Caco-2 (cell line): ENCODE measurements at regions not wholly inside any gene's neighbourhood (a gene's known extent, or its start where the extent isn't known, plus 50 kb on each side); places are given as distances from the start of the nearest gene placed in this dataset.

Experiments used
- BruUV-seq: library from RNA; stranded (reverse); fragments of 400-500 nt; replicated peaks from 2 replicates; lab custom pipeline; 2021; lab: Mats Ljungman, UMichigan
- CTCF ChIA-PET: fragments of 300-600 bp; sonication (Branson Sonifier 250); formaldehyde crosslinking; loops from one replicate; lab custom pipeline; 2022; ENCODE audit warnings: antibody characterized with exemption; lab: Charles Lee
- POLR2A ChIA-PET: fragments of 300-600 bp; sonication (Branson Sonifier 250); formaldehyde crosslinking; loops from one replicate; lab custom pipeline; 2022; ENCODE audit warnings: antibody characterized with exemption; lab: Charles Lee
- DNase-seq, 2 experiments: peaks; one replicate each; pipeline versions ENCODE4 v3.0.0 to v3.0.0-alpha.2; 2020 to 2022
- H3K27me3 ChIP-seq: replicated peaks from 2 replicates; pipeline ENCODE4 v1.6.0; 2011; ENCODE audit warnings: low read length; ENCODE audit not compliant: control insufficient read depth, insufficient read depth
- H3K36me3 ChIP-seq: 2 replicates; pipeline ENCODE4 v1.5.1; 2011; ENCODE audit warnings: low read length; ENCODE audit not compliant: control insufficient read depth, insufficient read depth
- H3K4me1 ChIP-seq: fragments of 250-450 bp; sonication (Bioruptor Pico); 2 replicates; pipeline ENCODE4 v1.5.1; 2020; ENCODE audit warnings: mild to moderate bottlenecking
- H3K4me3 ChIP-seq: 2 replicates; pipeline ENCODE4 v1.5.1; 2011; ENCODE audit warnings: low read depth, mild to moderate bottlenecking, control low read depth, low read length
- H3K9me3 ChIP-seq: fragments of 250-450 bp; sonication (Bioruptor Pico); 2 replicates; pipeline ENCODE4 v1.5.1; 2020; ENCODE audit warnings: mild to moderate bottlenecking, moderate library complexity
- H3K27ac Mint-ChIP-seq: one replicate; pipeline ENCODE4 v1.8.0; 2022; ENCODE audit warnings: mixed read lengths; ENCODE audit not compliant: unreplicated experiment
- H3K27me3 Mint-ChIP-seq: one replicate; pipeline ENCODE4 v1.8.0; 2022; ENCODE audit warnings: mixed read lengths; ENCODE audit not compliant: insufficient read depth, unreplicated experiment
- H3K36me3 Mint-ChIP-seq: one replicate; pipeline ENCODE4 v1.8.0; 2022; ENCODE audit warnings: mild to moderate bottlenecking, mixed read lengths; ENCODE audit not compliant: insufficient read depth, unreplicated experiment
- H3K4me1 Mint-ChIP-seq: one replicate; pipeline ENCODE4 v1.8.0; 2022; ENCODE audit warnings: low read depth, mixed read lengths; ENCODE audit not compliant: unreplicated experiment
- H3K4me3 Mint-ChIP-seq: one replicate; pipeline ENCODE4 v1.8.0; 2022; ENCODE audit warnings: mild to moderate bottlenecking, moderate library complexity, mixed read lengths; ENCODE audit not compliant: unreplicated experiment
- H3K9me3 Mint-ChIP-seq: one replicate; pipeline ENCODE4 v1.8.0; 2022; ENCODE audit warnings: mixed read lengths; ENCODE audit not compliant: unreplicated experiment
- intact Hi-C: fragments of 100-400 bp; cut with micrococcal nuclease; formaldehyde crosslinking; loops from one replicate; pipeline ENCODE4 v1.10.0; 2022; ENCODE audit not compliant: unreplicated experiment
- TF ChIP-seq, protein P1 (sequence below), 2 experiments: fragments of 200-600 bp in 1 of 2; IDR thresholded peaks; 1 replicate in 1 of 2; 2 replicates in 1 of 2; pipeline versions ENCODE4 v1.5.1 to v1.8.0; 2011 to 2022; ENCODE audit warnings: antibody characterized with exemption in 1 of 2, control low read depth in 1 of 2, inconsistent platforms in 1 of 2, low read depth in 1 of 2, low read length in 1 of 2, mild to moderate bottlenecking in 1 of 2, moderate library complexity in 1 of 2; ENCODE audit not compliant: insufficient read depth in 1 of 2, severe bottlenecking in 1 of 2, unreplicated experiment in 1 of 2

DNA sequence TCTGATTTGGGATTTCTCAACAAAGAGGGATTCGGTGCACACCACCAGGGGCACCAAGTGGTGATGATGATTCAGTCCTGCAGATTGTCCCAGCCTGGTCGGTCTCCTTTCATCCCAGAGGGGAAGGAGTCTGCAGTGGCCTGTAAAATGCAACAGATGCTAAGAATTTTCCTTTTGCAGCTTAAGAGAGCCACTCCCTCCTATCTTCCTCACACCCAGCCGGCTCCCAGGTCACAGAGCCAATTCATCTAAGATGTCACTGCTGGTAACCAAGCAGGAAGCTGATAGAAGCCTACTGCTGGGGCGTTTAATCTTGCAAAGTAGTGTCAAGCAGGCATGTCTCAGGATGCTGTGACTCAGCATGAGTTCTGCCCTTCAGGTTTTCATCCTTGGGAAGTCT, 203.8 kb upstream of the LRFN2 start:
- ChIA-PET POLR2A (no interaction called here), CTCF (no interaction called here)
- Mint-ChIP-seq H3K9me3 (no peaks in the 10 kb centered on the region), H3K27me3 (peaks cover 14% of the 10 kb centered on the region), H3K27ac (no peak overlapping the region), H3K4me3 (no peak overlapping the region), H3K36me3 (no peaks in the 10 kb centered on the region), H3K4me1 (no peaks in the 10 kb centered on the region)
- Histone ChIP-seq H3K36me3 (no peaks in the 10 kb centered on the region), H3K4me1 (no peaks in the 10 kb centered on the region), H3K9me3 (no peaks in the 10 kb centered on the region), H3K4me3 (no peak overlapping the region), H3K27me3 (no peaks in the 10 kb centered on the region; the same call in 1 of the 2 replicates)
- peak; percentile 12 to 55 for DNase-seq
- BruUV-seq: no TSS peak
- TF ChIP-seq, protein P1, sequence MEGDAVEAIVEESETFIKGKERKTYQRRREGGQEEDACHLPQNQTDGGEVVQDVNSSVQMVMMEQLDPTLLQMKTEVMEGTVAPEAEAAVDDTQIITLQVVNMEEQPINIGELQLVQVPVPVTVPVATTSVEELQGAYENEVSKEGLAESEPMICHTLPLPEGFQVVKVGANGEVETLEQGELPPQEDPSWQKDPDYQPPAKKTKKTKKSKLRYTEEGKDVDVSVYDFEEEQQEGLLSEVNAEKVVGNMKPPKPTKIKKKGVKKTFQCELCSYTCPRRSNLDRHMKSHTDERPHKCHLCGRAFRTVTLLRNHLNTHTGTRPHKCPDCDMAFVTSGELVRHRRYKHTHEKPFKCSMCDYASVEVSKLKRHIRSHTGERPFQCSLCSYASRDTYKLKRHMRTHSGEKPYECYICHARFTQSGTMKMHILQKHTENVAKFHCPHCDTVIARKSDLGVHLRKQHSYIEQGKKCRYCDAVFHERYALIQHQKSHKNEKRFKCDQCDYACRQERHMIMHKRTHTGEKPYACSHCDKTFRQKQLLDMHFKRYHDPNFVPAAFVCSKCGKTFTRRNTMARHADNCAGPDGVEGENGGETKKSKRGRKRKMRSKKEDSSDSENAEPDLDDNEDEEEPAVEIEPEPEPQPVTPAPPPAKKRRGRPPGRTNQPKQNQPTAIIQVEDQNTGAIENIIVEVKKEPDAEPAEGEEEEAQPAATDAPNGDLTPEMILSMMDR (IDR thresholded peaks at IDR 0.05; ENCODE audit: insufficient read depth in 1 of 2, low read depth in 1 of 2, low read length in 1 of 2, severe bottlenecking in 1 of 2, unreplicated experiment in 1 of 2): no peak
- intact Hi-C loops: no loop called here

- no peaks in the 10 kb centered on the region for H3K9me3 Mint-ChIP-seq
- Histone ChIP-seq H3K36me3 (no peaks in the 10 kb centered on the region), H3K4me3 (no peak overlapping the region), H3K4me1 (no peaks in the 10 kb centered on the region), H3K9me3 (no peaks in the 10 kb centered on the region), H3K27me3 (no peaks in the 10 kb centered on the region; the same call in 1 of the 2 replicates)
- no peaks in the 10 kb centered on the region for H3K4me1 Mint-ChIP-seq
- DNase-seq: no peak
- BruUV-seq: no TSS peak
- no peak overlapping the region for H3K27ac Mint-ChIP-seq
- peaks cover 14% of the 10 kb centered on the region for H3K27me3 Mint-ChIP-seq
- no peak overlapping the region for H3K4me3 Mint-ChIP-seq
- intact Hi-C loops: no loop called here
- POLR2A ChIA-PET: no interaction called here
- TF ChIP-seq, protein P1 (IDR thresholded peaks at IDR 0.05; ENCODE audit: insufficient read depth in 1 of 2, low read depth in 1 of 2, low read length in 1 of 2, severe bottlenecking in 1 of 2, unreplicated experiment in 1 of 2): no peak
- no peaks in the 10 kb centered on the region for H3K36me3 Mint-ChIP-seq
- CTCF ChIA-PET: no interaction called here
These were observed 201.8 kb upstream of the LRFN2 start for GRCh38 chr6:40788661-40789655.

DNA sequence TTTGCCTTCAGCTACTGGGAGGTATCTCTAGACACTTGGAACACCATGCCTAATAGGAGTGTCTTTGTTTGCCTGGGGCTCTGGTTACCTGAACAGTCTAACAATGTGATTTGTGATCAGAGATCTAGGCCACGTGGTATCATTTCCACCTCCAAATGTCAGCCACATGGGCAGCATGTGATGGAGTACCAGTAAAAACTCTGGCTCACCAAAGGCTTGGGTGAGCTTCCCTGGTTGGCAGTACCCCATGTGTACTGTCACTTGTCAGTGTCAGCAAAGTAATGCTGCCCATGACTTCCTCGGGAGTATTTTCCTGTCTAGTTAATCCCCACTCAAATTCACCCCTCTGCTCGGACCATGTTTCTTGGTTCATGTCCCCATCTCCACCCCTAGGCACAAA, 195.2 kb upstream of the LRFN2 start:
- ChIA-PET POLR2A (no interaction called here), CTCF (no interaction called here)
- H3K4me1 ChIP-seq: no peaks in the 10 kb centered on the region
- no peaks in the 10 kb centered on the region for H3K4me1 Mint-ChIP-seq
- no peak overlapping the region for H3K4me3 Mint-ChIP-seq
- H3K4me3 ChIP-seq: no peak overlapping the region
- TF ChIP-seq, protein P1 (IDR thresholded peaks at IDR 0.05; ENCODE audit: insufficient read depth in 1 of 2, low read depth in 1 of 2, low read length in 1 of 2, severe bottlenecking in 1 of 2, unreplicated experiment in 1 of 2): no peak
- H3K27ac Mint-ChIP-seq: no peak overlapping the region
- DNase-seq: no peak
- no peaks in the 10 kb centered on the region for H3K36me3 ChIP-seq
- no peaks in the 10 kb centered on the region for H3K9me3 ChIP-seq
- H3K9me3 Mint-ChIP-seq: no peaks in the 10 kb centered on the region
- no peaks in the 10 kb centered on the region for H3K27me3 ChIP-seq
- H3K36me3 Mint-ChIP-seq: no peaks in the 10 kb centered on the region
- peaks cover 8% of the 10 kb centered on the region for H3K27me3 Mint-ChIP-seq
- no TSS peak for BruUV-seq
- intact Hi-C loops: no loop called here
